D341Med (cell line): ENCODE measurements at regions not wholly inside any gene's neighbourhood (a gene's known extent, or its start where the extent isn't known, plus 50 kb on each side); places are given as distances from the start of the nearest gene placed in this dataset.
"Not testable (repeated sequence)": the region's sequence is repeated elsewhere in the genome, so short reads cannot be mapped to it uniquely, and the experiment has no call there.

Experiments used
- DNase-seq: peaks from one replicate; pipeline ENCODE4 v3.0.0; 2012; ENCODE audit warnings: low spot score

DNA sequence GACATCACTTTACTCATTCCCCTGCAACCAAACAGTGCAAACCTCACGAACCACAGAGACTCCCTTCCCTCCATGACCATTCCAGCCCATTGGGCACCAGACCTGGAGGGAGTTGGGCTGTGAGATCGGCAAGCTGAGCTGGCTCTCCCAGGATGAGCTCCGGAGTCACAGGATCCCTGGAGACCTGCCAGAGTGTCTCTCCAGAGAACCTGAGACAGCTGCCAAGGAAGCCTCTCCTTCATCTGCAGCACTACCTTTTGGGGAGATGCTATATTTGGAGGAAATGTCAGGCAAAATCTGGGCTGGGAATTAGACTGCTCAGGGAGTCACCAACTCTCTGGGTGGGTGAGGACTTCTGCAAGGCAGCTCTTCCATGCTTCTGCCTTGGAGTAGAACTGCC lies 417.4 kb downstream of the TNS1 start:
- DNase-seq: no peak

- not testable (repeated sequence) for DNase-seq
Measured at GRCh38 chr2:217580407-217580806, 422.4 kb downstream of the TNS1 start.

- no peak for DNase-seq
Measured at GRCh38 chr2:217573571-217573970, 429.2 kb downstream of the TNS1 start.

DNA sequence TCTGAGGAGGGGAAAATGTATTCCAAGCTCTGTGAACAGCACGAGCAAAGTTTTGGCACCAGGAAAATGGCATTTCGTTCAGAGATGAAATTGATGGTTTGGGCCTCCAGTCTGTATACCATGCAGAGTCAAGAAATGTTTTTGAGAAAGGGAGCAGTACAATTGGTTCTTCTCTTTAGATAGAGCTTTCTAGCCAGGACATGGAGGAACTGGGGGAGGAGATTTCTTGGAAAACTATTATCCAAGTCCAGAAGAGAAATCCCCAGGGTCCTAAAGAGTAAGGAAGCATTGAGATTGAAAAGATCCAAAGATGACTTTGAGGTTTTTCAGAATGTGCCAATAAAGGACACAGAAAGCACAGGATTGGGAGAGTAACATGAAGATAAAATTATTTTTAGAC lies 432.4 kb downstream of the TNS1 start:
- DNase-seq: no peak

DNA sequence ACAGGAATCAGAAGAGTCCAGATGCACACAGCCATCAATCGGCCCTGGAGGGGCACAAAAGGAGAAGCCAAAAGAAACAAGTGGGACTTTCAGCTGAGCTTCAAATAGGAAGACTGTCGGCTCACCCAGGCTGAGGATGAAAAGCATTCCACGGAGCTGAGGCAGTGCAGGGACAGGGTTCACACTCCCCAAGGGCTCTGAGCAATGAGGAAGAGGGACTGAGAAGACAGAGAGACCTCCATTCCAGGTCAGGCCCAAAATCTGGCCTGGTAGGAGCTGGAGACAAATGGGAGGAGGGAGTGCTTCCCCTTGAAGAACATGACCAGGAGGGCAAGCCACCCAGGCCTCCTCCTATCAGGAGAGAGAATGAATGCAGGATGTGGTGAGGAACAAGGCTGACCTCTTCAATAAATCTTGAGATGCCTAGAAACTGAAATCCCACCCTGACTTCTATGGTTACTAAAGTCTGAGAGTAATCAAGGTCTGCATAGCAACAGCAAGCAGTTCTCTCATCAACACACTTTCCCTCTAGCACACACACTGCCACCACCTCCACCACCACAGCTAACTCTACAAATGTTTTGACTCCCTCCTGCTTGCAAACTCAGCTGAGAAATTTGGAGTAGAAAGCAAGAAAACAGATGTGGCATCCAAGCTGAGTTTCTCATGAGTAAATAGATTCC lies 434.4 kb downstream of the TNS1 start:
- no peak for DNase-seq

DNA sequence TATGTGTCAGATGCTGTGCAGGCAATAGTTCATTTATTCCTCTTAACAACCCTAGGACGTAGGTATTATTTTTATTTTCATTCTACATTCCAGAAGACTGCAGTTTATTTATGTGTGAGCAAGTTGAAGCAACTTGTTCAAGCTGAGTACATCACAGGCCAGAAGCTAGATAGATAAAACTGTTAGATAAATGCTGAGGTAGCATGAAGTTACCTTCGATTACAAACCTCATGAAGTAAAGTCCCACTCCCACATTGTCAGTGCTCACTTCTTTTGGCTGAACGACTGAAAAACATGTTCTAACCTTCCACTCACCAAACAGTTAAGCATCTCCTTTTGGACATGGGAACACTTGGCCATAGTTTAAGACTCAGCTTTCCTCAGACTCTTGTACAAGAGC lies 439.2 kb downstream of the TNS1 start:
- DNase-seq: no peak

- DNase-seq: no peak
Measured at GRCh38 chr2:217562871-217563480, 439.8 kb downstream of the TNS1 start.

- no peak for DNase-seq
Measured at GRCh38 chr2:217559084-217559483, 443.7 kb downstream of the TNS1 start.

DNA sequence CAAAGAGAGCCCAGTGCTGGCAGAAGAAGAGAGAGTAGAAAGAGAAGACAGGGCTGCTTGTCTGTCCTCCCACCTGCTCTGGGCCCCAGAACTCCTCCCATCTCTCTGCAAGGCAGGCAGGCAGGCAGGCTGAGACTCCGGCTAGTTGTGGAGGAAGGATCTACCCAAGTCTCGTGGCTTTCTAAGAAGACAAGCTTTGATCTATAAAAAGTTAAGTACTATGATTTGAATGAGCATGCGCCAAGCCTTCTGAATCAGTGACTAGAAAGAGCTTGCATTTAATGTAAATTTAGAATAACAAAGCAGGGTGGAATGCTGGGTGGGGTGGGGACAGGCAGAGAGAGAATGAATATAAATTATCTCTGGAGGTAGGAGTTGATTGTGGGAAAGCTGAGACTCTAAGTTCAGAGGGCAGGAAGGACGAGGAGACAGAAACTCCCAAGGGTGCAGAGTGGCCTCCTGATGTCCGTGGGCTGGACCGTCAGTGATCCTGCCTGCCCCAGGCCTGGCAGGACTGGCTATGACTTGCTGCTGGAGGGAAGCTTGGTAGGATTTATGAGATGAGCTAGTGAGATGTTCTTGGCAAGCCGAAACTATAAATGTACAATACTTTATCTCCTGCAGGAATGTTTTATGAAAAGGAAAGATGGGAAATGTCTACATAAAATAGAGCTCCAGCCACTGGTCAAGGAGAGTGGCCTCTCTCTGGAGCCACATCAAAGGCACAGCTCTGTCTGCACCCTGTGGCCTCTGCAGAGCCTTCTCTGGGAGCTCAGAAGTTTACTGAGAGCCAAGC lies 447.5 kb downstream of the TNS1 start:
- no peak for DNase-seq

DNA sequence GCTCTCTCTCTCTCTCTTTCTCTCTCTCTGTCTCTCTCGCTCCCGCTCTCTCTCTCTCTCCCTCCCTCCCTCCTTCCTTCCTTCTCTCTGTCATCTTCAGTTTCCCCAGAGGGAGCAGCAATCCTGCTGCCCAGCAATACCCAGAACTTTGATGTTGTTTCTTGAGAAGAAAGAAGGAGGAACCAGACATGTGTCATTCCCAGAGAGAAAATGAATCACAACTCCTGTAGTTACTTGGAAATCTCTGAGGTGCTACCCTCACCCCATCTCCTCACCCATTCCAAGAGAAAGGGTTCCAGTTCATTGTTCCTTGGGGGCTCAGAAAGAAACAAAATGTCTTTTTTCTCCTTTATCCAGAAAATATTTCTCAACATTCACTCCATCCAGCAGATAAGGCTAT lies 449.1 kb downstream of the TNS1 start:
- no peak for DNase-seq

DNA sequence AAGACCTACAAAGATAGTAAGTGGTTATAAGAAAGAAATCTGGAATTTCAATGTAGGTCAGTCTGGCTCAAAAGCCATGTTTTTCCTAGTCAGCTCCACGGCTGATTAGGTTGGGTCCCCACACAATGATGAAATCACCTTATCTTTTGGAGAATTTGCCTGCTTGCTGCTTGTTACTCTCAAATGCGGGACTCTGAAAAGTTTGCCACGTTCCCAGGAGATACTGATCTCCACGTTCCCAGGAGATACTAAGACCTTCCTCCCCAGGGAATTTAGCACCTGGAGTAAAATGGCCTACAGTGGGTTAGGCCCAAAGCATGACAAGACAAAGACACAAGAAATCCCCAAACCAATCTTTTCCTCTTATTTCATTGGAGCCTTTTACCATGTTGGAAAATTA lies 449.6 kb downstream of the TNS1 start:
- no peak for DNase-seq

DNA sequence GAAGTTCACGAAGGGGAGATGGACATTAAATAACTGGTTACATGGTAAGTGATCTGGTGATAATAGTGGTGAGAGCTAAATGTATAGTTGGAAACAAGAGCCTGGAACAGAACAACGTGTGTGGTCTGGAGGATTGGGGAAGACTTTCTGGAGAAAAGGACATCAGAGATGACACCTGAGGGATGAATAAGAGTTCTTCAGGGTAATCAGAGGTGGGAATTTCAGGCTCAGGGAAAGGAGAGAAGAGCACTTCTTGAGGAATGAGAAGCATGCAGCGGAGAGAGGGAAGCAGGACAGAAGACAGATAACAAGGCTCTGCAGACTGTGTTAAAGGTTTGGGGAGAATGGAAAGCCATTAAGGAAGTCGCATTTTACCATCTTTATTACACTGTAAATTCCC lies 450.7 kb downstream of the TNS1 start:
- DNase-seq: no peak

- no peak for DNase-seq
Measured at GRCh38 chr2:217551252-217551899, 451.4 kb downstream of the TNS1 start.

DNA sequence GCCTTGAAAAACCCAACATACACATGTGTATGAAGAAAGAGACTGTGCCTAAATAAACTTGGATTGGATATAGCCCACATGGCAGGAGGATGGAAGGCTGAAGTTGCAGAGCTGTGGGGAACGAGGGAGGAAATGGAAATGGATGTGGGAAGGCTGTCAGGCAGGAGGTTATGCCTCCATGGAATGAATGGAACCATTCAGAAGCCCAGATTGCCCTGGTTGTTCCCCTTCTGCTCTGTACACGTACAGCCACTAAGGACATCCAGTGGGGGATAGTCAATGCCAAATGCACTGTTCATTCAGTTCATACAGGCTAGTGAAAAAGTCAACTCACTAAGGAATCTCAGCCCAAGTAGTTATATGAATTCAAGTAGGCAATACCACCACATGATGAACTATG lies 463.7 kb downstream of the TNS1 start:
- no peak for DNase-seq

DNA sequence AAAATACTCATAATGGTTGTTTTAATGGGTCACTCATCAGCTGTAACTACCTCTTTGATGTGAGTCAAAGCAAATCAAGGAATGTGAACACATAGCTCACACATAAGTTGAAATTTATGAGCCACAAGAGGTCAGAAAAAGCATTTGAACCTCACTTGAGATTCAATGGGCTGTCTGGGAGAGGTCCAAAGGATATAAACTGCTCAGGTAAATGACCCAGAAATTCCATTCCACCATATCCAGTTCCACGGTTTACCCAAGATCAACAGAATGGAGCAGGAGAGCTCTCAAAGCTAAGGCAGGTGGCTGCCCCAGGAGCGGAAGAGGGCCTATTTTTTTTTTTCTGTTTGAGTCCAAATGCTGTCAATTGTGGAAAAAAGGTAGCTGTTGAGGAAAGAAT lies 464.1 kb downstream of the TNS1 start:
- no peak for DNase-seq

- no peak for DNase-seq
Measured at GRCh38 chr2:217535957-217536708, 466.7 kb downstream of the TNS1 start.

GRCh38 chr2:217530392-217531090 lies 472.3 kb downstream of the TNS1 start:
- DNase-seq: no peak

DNA sequence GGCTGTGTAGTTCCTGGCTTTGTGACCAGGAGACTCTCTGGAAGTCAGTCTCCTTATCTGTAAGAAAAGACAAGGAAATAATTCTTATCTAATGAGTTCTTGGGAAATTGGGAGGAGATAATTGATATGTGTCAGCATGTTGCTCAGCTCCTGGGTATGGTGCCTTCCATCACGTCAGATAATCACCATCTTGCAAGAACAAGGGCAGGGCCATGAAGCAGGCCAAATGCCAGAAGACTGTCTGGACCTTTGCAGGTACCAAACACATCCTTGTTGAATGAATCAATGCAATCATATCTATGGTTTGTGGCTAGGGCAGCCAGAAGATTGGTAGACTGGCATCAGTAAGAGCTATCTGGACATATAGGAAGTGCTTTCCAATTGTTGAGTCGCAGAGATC lies 473.5 kb downstream of the TNS1 start:
- no peak for DNase-seq

GRCh38 chr2:217527590-217528202 lies 475.1 kb downstream of the TNS1 start:
- DNase-seq: no peak

GRCh38 chr2:217525076-217525475 lies 477.7 kb downstream of the TNS1 start:
- no peak for DNase-seq

GRCh38 chr2:217523286-217523685 lies 479.5 kb downstream of the TNS1 start:
- no peak for DNase-seq
